GM19397 (cell line): ENCODE measurements at regions not wholly inside any gene's neighbourhood (a gene's known extent, or its start where the extent isn't known, plus 50 kb on each side); places are given as distances from the start of the nearest gene placed in this dataset.

Experiments used
- ATAC-seq: cut with Tn5 transposase; IDR thresholded peaks from one replicate; pipeline ENCODE4 v1.9.1; 2021; ENCODE audit warnings: mild to moderate bottlenecking, moderate library complexity; ENCODE audit not compliant: unreplicated experiment

GRCh38 chr18:45373286-45373880 lies 241.9 kb upstream of the SLC14A2 start:
- no peak for ATAC-seq

- no peak for ATAC-seq
Observed at GRCh38 chr18:45374236-45374635, 241.0 kb upstream of the SLC14A2 start.

GRCh38 chr18:45374878-45375630 lies 240.2 kb upstream of the SLC14A2 start:
- ATAC-seq = no peak

GRCh38 chr18:45376193-45376592 lies 239.1 kb upstream of the SLC14A2 start:
- no peak for ATAC-seq

GRCh38 chr18:45378308-45378707 lies 237.0 kb upstream of the SLC14A2 start:
- ATAC-seq = no peak

GRCh38 chr18:45378933-45379332 lies 236.3 kb upstream of the SLC14A2 start:
- ATAC-seq = no peak

- no peak for ATAC-seq
Observed at GRCh38 chr18:45379903-45380302, 235.4 kb upstream of the SLC14A2 start.

- no peak for ATAC-seq
Observed at GRCh38 chr18:45381282-45381681, 234.0 kb upstream of the SLC14A2 start.

GRCh38 chr18:45383228-45383627 lies 232.0 kb upstream of the SLC14A2 start:
- ATAC-seq = no peak

GRCh38 chr18:45384137-45384961 lies 230.9 kb upstream of the SLC14A2 start:
- ATAC-seq = peak; percentile 56

- ATAC-seq = no peak
Observed at GRCh38 chr18:45384962-45385315, 230.3 kb upstream of the SLC14A2 start.

- no peak for ATAC-seq
Observed at GRCh38 chr18:45386041-45386655, 229.1 kb upstream of the SLC14A2 start.

- no peak for ATAC-seq
Observed at GRCh38 chr18:45387229-45387628, 228.0 kb upstream of the SLC14A2 start.

GRCh38 chr18:45398448-45398847 lies 216.8 kb upstream of the SLC14A2 start:
- no peak for ATAC-seq

GRCh38 chr18:45399146-45399545 lies 216.1 kb upstream of the SLC14A2 start:
- no peak for ATAC-seq

- ATAC-seq = no peak
Observed at GRCh38 chr18:45399643-45400042, 215.6 kb upstream of the SLC14A2 start.

GRCh38 chr18:45402485-45403056 lies 212.7 kb upstream of the SLC14A2 start:
- no peak for ATAC-seq

- ATAC-seq = no peak
Observed at GRCh38 chr18:45403341-45404049, 211.8 kb upstream of the SLC14A2 start.

- ATAC-seq = no peak
Observed at GRCh38 chr18:45408218-45408617, 207.1 kb upstream of the SLC14A2 start.

GRCh38 chr18:45409971-45410370 lies 205.3 kb upstream of the SLC14A2 start:
- ATAC-seq = no peak
